ENCODE measurements at regions not wholly inside any gene's neighbourhood (a gene's known extent, or its start where the extent isn't known, plus 50 kb on each side); places are given as distances from the start of the nearest gene placed in this dataset.

- TF ChIP-seq CTCF (IDR thresholded peaks at IDR 0.05) (peak; percentile 71 to 96 (median 90)), POLR2A (IDR thresholded peaks at IDR 0.05) (peak in 1 of 3 donors; percentile 7)
Observed at GRCh38 chr6:111997078-111997852, 56.6 kb upstream of the CCN6 start.

Data from body of pancreas (tissue), 4 donors.